Thoracic aorta (tissue), 2 donors: ENCODE measurements at regions not wholly inside any gene's neighbourhood (a gene's known extent, or its start where the extent isn't known, plus 50 kb on each side); places are given as distances from the start of the nearest gene placed in this dataset.

Experiments
- ATAC-seq: fragments of 150-250 bp; one replicate; pipeline ENCODE4 v1.8.0; 2017; ENCODE audit warnings: low read depth; ENCODE audit not compliant: insufficient number of reproducible peaks, low FRiP score
- DNase-seq: peaks from one replicate; pipeline ENCODE4 v3.0.0-alpha.2; 2020; ENCODE audit warnings: low spot score
- H3K27ac ChIP-seq, 2 donors: fragments of 200-600 bp; sonication (generic); 1 replicate in 1 of 2; 2 replicates in 1 of 2; pipeline ENCODE4 v1.5.1; 2016; ENCODE audit warnings: mild to moderate bottlenecking in 2 of 2, moderate library complexity in 2 of 2
- H3K27me3 ChIP-seq: fragments of 200-600 bp; sonication (generic); replicated peaks from 2 replicates; pipeline ENCODE4 v1.6.0; 2016; ENCODE audit warnings: mild to moderate bottlenecking; ENCODE audit not compliant: insufficient read depth
- H3K36me3 ChIP-seq: fragments of 200-600 bp; sonication (generic); one replicate; pipeline ENCODE4 v1.5.1; 2016
- H3K4me1 ChIP-seq, 2 donors: fragments of 200-600 bp; sonication (generic); 1 replicate in 1 of 2; 2 replicates in 1 of 2; pipeline versions ENCODE4 v1.5.1 to v1.6.0; 2016; ENCODE audit warnings: low read depth in 2 of 2, mild to moderate bottlenecking in 1 of 2; ENCODE audit not compliant: control insufficient read depth in 1 of 2
- H3K4me3 ChIP-seq: fragments of 200-600 bp; sonication (generic); 2 replicates; pipeline ENCODE4 v1.5.1; 2016; ENCODE audit warnings: mild to moderate bottlenecking
- H3K9me3 ChIP-seq: fragments of 200-600 bp; sonication (generic); 2 replicates; pipeline ENCODE4 v1.5.1; 2016
- CTCF ChIP-seq: fragments of 200-600 bp; sonication (generic); IDR thresholded peaks from one replicate; pipeline ENCODE4 v1.5.1; 2019; ENCODE audit warnings: antibody characterized with exemption

DNA sequence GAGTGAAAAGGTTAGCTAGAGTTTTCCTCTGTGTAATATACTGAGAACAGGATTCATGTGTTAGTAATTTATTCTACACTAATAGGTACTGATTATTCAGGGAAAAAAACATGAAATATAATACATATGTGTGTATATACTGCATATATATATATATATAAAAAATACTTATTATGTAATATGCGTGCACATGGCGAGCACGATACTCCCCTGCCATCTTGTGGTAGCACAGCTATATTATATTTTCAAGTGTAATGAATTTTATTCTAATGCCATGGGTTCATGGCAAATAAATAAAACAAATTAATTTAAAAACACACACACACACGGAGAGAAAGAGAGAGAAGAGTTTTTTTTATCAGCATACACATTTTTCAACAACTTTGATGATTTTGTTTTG, 460.6 kb downstream of the KCNJ2 start:
- no peaks in the 10 kb centered on the region for H3K4me1 ChIP-seq
- ATAC-seq (no peak), DNase-seq (no peak)
- no peak overlapping the region for H3K27ac ChIP-seq
- TF ChIP-seq CTCF = no peak
- H3K27me3 ChIP-seq = no peaks in the 10 kb centered on the region
- no peaks in the 10 kb centered on the region for H3K36me3 ChIP-seq
- no peak overlapping the region for H3K4me3 ChIP-seq
- no peaks in the 10 kb centered on the region for H3K9me3 ChIP-seq

DNA sequence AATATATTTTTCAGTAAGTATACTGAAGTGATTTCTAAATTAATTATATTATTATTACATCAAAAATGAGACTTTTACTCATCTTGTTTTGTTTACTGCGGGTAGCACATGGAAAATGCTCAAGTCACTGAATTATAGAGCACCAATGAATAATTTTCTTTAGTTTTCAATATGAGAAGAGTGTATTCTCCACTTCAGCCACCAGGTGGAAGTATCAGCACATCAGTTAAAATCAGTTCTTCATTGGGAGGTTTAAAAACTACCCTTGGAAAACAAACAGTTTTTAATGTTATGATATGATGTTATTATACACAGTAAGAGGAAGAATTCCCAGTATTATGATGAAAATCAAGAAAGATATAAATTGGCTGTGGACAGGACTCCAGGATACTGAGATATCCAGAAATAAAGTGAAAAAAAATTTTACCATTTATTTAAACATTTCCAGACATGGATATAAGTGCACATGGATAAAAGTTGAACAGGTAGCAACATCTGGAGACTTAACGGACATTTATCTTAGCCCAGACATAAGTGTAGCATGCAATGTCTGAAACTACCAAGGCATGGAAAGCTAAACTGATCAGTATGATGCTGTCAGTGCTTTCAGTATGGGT, 467.3 kb downstream of the KCNJ2 start:
- Histone ChIP-seq H3K36me3 (no peaks in the 10 kb centered on the region), H3K27me3 (no peaks in the 10 kb centered on the region), H3K4me3 (no peak overlapping the region), H3K4me1 (no peaks in the 10 kb centered on the region), H3K9me3 (no peaks in the 10 kb centered on the region), H3K27ac (no peak overlapping the region)
- DNase-seq (no peak), ATAC-seq (no peak)
- peak; percentile 69 for TF ChIP-seq CTCF

DNA sequence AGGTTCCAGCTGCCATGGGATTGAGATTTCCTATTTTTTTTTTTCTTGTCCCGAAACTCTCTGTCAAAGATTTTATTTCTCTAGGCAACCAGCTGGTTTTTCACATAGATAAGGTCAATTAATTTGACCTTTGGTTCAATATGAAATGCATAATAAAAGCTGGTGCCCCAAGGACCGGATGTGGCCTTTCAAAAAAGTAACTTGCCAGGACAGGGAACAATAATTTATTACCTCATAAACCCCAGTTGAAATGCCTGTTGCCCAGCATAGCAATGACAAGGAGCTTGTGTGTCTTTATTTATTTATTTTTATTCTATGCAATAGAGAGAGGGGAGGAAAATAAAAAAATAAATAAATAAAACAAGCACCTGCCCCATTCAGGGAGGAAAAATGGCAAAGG, 472.7 kb downstream of the KCNJ2 start:
- Histone ChIP-seq H3K4me3 (no peak overlapping the region), H3K9me3 (no peaks in the 10 kb centered on the region), H3K36me3 (no peaks in the 10 kb centered on the region), H3K4me1 (no peaks in the 10 kb centered on the region), H3K27me3 (no peaks in the 10 kb centered on the region), H3K27ac (no peak overlapping the region)
- no peak for DNase-seq
- ATAC-seq = no peak
- no peak for TF ChIP-seq CTCF

DNA sequence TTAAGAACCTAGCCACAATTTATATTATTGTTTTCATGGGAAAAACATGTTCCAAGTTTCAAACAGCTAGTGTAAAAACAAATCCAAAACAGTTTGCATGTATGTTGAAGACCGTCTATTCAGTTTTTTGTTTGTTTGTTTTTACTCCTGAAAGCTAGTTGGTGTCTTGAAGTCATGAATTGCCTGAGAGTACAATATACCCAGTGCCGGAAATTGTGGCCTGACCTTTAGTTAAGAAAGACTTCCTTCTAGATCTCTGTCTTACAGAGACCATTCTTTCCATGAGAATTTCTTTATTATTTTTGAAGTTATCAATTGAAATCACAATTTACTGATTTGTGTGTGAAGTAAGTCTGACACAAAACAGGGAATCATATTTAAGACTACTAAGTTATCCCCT, 474.8 kb downstream of the KCNJ2 start:
- Histone ChIP-seq H3K36me3 (no peaks in the 10 kb centered on the region), H3K4me1 (no peaks in the 10 kb centered on the region), H3K27me3 (no peaks in the 10 kb centered on the region), H3K9me3 (no peaks in the 10 kb centered on the region), H3K27ac (no peak overlapping the region), H3K4me3 (no peak overlapping the region)
- DNase-seq (no peak), ATAC-seq (no peak)
- TF ChIP-seq CTCF = no peak

GRCh38 chr17:70646673-70647072, 477.3 kb downstream of the KCNJ2 start:
- no peak overlapping the region for H3K27ac ChIP-seq
- ATAC-seq = no peak
- H3K4me3 ChIP-seq = no peak overlapping the region
- H3K36me3 ChIP-seq = no peaks in the 10 kb centered on the region
- no peak for TF ChIP-seq CTCF
- H3K4me1 ChIP-seq = no peaks in the 10 kb centered on the region
- H3K9me3 ChIP-seq = no peaks in the 10 kb centered on the region
- no peak for DNase-seq
- H3K27me3 ChIP-seq = no peaks in the 10 kb centered on the region
